ENCODE measurements at regions not wholly inside any gene's neighbourhood (a gene's known extent, or its start where the extent isn't known, plus 50 kb on each side); places are given as distances from the start of the nearest gene placed in this dataset.
"Not testable (repeated sequence)": the region's sequence is repeated elsewhere in the genome, so short reads cannot be mapped to it uniquely, and the experiment has no call there.

GRCh38 chr6:12546410-12547002, 170.1 kb upstream of the PHACTR1 start:
- no peak for DNase-seq (ENCODE audit: low spot score)

- DNase-seq (ENCODE audit: low spot score) = no peak
Observed at GRCh38 chr6:12548526-12548925, 168.0 kb upstream of the PHACTR1 start.

GRCh38 chr6:12549445-12549844, 167.1 kb upstream of the PHACTR1 start:
- not testable (repeated sequence) for DNase-seq (ENCODE audit: low spot score)

- not testable (repeated sequence) for DNase-seq (ENCODE audit: low spot score)
Observed at GRCh38 chr6:12554820-12555219, 161.7 kb upstream of the PHACTR1 start.

GRCh38 chr6:12555267-12555666, 161.3 kb upstream of the PHACTR1 start:
- no peak for DNase-seq (ENCODE audit: low spot score)

GRCh38 chr6:12555781-12556180, 160.8 kb upstream of the PHACTR1 start:
- DNase-seq (ENCODE audit: low spot score) = no peak

- no peak for DNase-seq (ENCODE audit: low spot score)
Observed at GRCh38 chr6:12557765-12558164, 158.8 kb upstream of the PHACTR1 start.

- no peak for DNase-seq (ENCODE audit: low spot score)
Observed at GRCh38 chr6:12560315-12560714, 156.3 kb upstream of the PHACTR1 start.

GRCh38 chr6:12566618-12567123, 149.9 kb upstream of the PHACTR1 start:
- no peak for DNase-seq (ENCODE audit: low spot score)

GRCh38 chr6:12567682-12568081, 148.9 kb upstream of the PHACTR1 start:
- no peak for DNase-seq (ENCODE audit: low spot score)

GRCh38 chr6:12569646-12570045, 146.9 kb upstream of the PHACTR1 start:
- DNase-seq (ENCODE audit: low spot score) = no peak

- DNase-seq (ENCODE audit: low spot score) = no peak
Observed at GRCh38 chr6:12570461-12571030, 146.0 kb upstream of the PHACTR1 start.

GRCh38 chr6:12572896-12573827, 143.4 kb upstream of the PHACTR1 start:
- peak; percentile 42 for DNase-seq (ENCODE audit: low spot score)

GRCh38 chr6:12575961-12576360, 140.6 kb upstream of the PHACTR1 start:
- DNase-seq (ENCODE audit: low spot score) = no peak

GRCh38 chr6:12576389-12576788, 140.2 kb upstream of the PHACTR1 start:
- no peak for DNase-seq (ENCODE audit: low spot score)

GRCh38 chr6:12577124-12577850, 139.3 kb upstream of the PHACTR1 start:
- DNase-seq (ENCODE audit: low spot score) = no peak

GRCh38 chr6:12578097-12578496, 138.5 kb upstream of the PHACTR1 start:
- DNase-seq (ENCODE audit: low spot score) = no peak

GRCh38 chr6:12578751-12579150, 137.8 kb upstream of the PHACTR1 start:
- DNase-seq (ENCODE audit: low spot score) = no peak

GRCh38 chr6:12580290-12580689, 136.3 kb upstream of the PHACTR1 start:
- DNase-seq (ENCODE audit: low spot score) = no peak

GRCh38 chr6:12582421-12583110, 134.0 kb upstream of the PHACTR1 start:
- DNase-seq (ENCODE audit: low spot score) = no peak

GRCh38 chr6:12584631-12585405, 131.7 kb upstream of the PHACTR1 start:
- no peak for DNase-seq (ENCODE audit: low spot score)
